K562 (cell line): ENCODE measurements at regions not wholly inside any gene's neighbourhood (a gene's known extent, or its start where the extent isn't known, plus 50 kb on each side); places are given as distances from the start of the nearest gene placed in this dataset.

Experiments used
- BACH1 ChIP-seq: fragments of 200-800 bp; sonication (Bioruptor generic); IDR thresholded peaks from 2 replicates; pipeline ENCODE4 v1.6.1; 2016; ENCODE audit warnings: missing genetic modification characterization, missing compliant biosample characterization
- CEBPZ ChIP-seq: fragments of 150-350 bp; IDR thresholded peaks from 2 replicates; pipeline ENCODE4 v1.6.1; 2014; ENCODE audit warnings: low read depth, mild to moderate bottlenecking, low read length, borderline replicate concordance
- EHMT2 ChIP-seq: fragments of 450-650 bp; IDR thresholded peaks from 2 replicates; pipeline ENCODE4 v1.6.1; 2018; ENCODE audit warnings: antibody characterized with exemption
- HNRNPUL1 ChIP-seq: fragments of 200-400 bp; formaldehyde crosslinking; IDR thresholded peaks from 2 replicates; pipeline ENCODE4 v1.6.1; 2017; ENCODE audit warnings: low read length
- SMARCB1 ChIP-seq: IDR thresholded peaks from 2 replicates; pipeline ENCODE4 v1.6.1; 2011; ENCODE audit warnings: improper control_type of control experiment, low read depth; ENCODE audit not compliant: insufficient read length
- STAT6 ChIP-seq: sonication (generic); formaldehyde crosslinking; IDR thresholded peaks from 2 replicates; pipeline ENCODE4 v1.8.1; 2023; ENCODE audit warnings: mild to moderate bottlenecking, missing genetic modification reagents
- TFAM ChIP-seq: fragments of 250-450 bp; sonication (Bioruptor Pico); conservative IDR thresholded peaks from 2 replicates; pipeline ENCODE4 v1.5.0; 2021; ENCODE audit warnings: mild to moderate bottlenecking, moderate library complexity
- TRIM25 ChIP-seq: fragments of 450-650 bp; IDR thresholded peaks from 2 replicates; pipeline ENCODE4 v1.7.0; 2016; ENCODE audit warnings: borderline replicate concordance
- XRCC3 ChIP-seq: fragments of 450-650 bp; IDR thresholded peaks from 2 replicates; pipeline ENCODE4 v1.6.1; 2017; ENCODE audit warnings: mild to moderate bottlenecking, moderate library complexity
- ZBTB7A ChIP-seq: IDR thresholded peaks from 2 replicates; pipeline ENCODE4 v1.6.1; 2011; ENCODE audit warnings: low read depth, mild to moderate bottlenecking, low read length, moderate library complexity, borderline replicate concordance; ENCODE audit not compliant: control insufficient read depth
- ZNF512 ChIP-seq: IDR thresholded peaks from 2 replicates; pipeline ENCODE4 v1.6.1; 2016; ENCODE audit warnings: missing genetic modification characterization, missing compliant biosample characterization
- ZNF707 ChIP-seq: fragments of 250-450 bp; sonication (Bioruptor Pico); conservative IDR thresholded peaks from 2 replicates; pipeline ENCODE4 v1.8.0; 2022; ENCODE audit warnings: inconsistent platforms, mild to moderate bottlenecking, moderate library complexity
- TF ChIP-seq, protein P1 (sequence below): sonication (generic); formaldehyde crosslinking; IDR thresholded peaks from 2 replicates; pipeline ENCODE4 v1.9.0; 2022; ENCODE audit warnings: mild to moderate bottlenecking, missing genetic modification reagents
- TF ChIP-seq, protein P2 (sequence below): fragments of 250-450 bp; sonication (Bioruptor Pico); IDR thresholded peaks from 2 replicates; pipeline ENCODE4 v1.5.0; 2021; ENCODE audit warnings: mild to moderate bottlenecking, borderline replicate concordance

GRCh38 chr16:85369741-85370528 is 243.2 kb upstream of the GSE1 start (continued):
- TF ChIP-seq CEBPZ (no peak), ZNF512 (tag) (no peak), ZBTB7A (peak; percentile 40; the same call in 1 of the 2 replicates), BACH1 (no peak), TRIM25 (no peak), TFAM (CRISPR knock-in tag) (no peak), EHMT2 (no peak), XRCC3 (no peak), ZNF707 (CRISPR knock-in tag) (no peak), HNRNPUL1 (no peak), SMARCB1 (no peak), STAT6 (CRISPR knock-in tag) (0 out of 2 replicates have a peak, but pooled peaks have one; percentile 48)
- TF ChIP-seq, protein P1, sequence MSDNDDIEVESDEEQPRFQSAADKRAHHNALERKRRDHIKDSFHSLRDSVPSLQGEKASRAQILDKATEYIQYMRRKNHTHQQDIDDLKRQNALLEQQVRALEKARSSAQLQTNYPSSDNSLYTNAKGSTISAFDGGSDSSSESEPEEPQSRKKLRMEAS = no peak
- TF ChIP-seq, protein P2, sequence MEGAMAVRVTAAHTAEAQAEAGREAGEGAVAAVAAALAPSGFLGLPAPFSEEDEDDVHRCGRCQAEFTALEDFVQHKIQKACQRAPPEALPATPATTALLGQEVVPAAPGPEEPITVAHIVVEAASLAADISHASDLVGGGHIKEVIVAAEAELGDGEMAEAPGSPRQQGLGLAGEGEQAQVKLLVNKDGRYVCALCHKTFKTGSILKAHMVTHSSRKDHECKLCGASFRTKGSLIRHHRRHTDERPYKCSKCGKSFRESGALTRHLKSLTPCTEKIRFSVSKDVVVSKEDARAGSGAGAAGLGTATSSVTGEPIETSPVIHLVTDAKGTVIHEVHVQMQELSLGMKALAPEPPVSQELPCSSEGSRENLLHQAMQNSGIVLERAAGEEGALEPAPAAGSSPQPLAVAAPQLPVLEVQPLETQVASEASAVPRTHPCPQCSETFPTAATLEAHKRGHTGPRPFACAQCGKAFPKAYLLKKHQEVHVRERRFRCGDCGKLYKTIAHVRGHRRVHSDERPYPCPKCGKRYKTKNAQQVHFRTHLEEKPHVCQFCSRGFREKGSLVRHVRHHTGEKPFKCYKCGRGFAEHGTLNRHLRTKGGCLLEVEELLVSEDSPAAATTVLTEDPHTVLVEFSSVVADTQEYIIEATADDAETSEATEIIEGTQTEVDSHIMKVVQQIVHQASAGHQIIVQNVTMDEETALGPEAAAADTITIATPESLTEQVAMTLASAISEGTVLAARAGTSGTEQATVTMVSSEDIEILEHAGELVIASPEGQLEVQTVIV (CRISPR knock-in tag) = no peak
